Muscle layer of colon (tissue), 2 donors: ENCODE measurements at regions not wholly inside any gene's neighbourhood (a gene's known extent, or its start where the extent isn't known, plus 50 kb on each side); places are given as distances from the start of the nearest gene placed in this dataset.

Experiments used
- H3K27ac ChIP-seq: one replicate; pipeline ENCODE4 v1.7.0; 2013; ENCODE audit warnings: low read depth, mild to moderate bottlenecking, low read length, moderate library complexity
- H3K27me3 ChIP-seq, 2 donors: one replicate each; pipeline ENCODE4 v1.7.0; 2013; ENCODE audit warnings: low read length in 2 of 2, mild to moderate bottlenecking in 2 of 2; ENCODE audit not compliant: insufficient read depth in 2 of 2, control insufficient read depth in 1 of 2
- H3K36me3 ChIP-seq: one replicate; pipeline ENCODE4 v1.7.0; 2013; ENCODE audit warnings: mild to moderate bottlenecking, low read length; ENCODE audit not compliant: insufficient read depth
- H3K4me1 ChIP-seq: one replicate; pipeline ENCODE4 v1.7.0; 2013; ENCODE audit warnings: mild to moderate bottlenecking, low read length; ENCODE audit not compliant: insufficient read depth
- H3K4me3 ChIP-seq, 2 donors: one replicate each; pipeline ENCODE4 v1.7.0; 2013; ENCODE audit warnings: low read length in 2 of 2, low read depth in 1 of 2, mild to moderate bottlenecking in 1 of 2, moderate library complexity in 1 of 2
- H3K9ac ChIP-seq: one replicate; pipeline ENCODE4 v1.7.0; 2013; ENCODE audit warnings: low read length
- H3K9me3 ChIP-seq: one replicate; pipeline ENCODE4 v1.7.0; 2013; ENCODE audit warnings: mild to moderate bottlenecking, low read length
- donor health status: abdominal sarcoma.
- donor health status: Adenocarcinoma of cecum.

DNA sequence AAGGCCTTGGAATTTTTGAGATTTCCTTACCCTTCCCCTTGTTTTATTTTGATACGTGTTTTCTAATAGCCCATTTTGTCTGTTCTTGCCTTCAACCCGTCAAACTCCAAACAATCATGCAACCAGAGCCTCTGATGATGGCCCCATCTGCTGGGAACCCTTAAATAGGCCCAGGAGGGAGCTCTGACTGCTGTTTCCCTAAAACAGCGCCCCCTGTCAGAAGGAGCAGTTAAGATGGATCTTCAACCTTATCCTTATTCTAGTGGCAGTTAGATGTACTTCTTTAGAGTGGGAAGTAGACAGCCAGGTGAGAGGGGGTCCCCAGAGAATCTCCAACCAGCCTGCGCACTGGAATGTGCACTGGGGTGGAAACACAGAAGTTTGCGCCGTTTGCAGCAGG is 1031.0 kb upstream of the PCDH9 start:
- Histone ChIP-seq H3K4me1 (no peaks in the 10 kb centered on the region), H3K9me3 (no peaks in the 10 kb centered on the region), H3K27me3 (no peaks in the 10 kb centered on the region), H3K36me3 (no peaks in the 10 kb centered on the region), H3K9ac (no peak overlapping the region), H3K27ac (no peak overlapping the region), H3K4me3 (no peak overlapping the region)

- no peak overlapping the region for H3K4me3 ChIP-seq
- no peaks in the 10 kb centered on the region for H3K9me3 ChIP-seq
- H3K36me3 ChIP-seq = no peaks in the 10 kb centered on the region
- H3K27ac ChIP-seq = no peak overlapping the region
- H3K4me1 ChIP-seq = no peaks in the 10 kb centered on the region
- H3K27me3 ChIP-seq = no peaks in the 10 kb centered on the region
- H3K9ac ChIP-seq = no peak overlapping the region
Observed at GRCh38 chr13:68257111-68257842, 1027.1 kb upstream of the PCDH9 start.

DNA sequence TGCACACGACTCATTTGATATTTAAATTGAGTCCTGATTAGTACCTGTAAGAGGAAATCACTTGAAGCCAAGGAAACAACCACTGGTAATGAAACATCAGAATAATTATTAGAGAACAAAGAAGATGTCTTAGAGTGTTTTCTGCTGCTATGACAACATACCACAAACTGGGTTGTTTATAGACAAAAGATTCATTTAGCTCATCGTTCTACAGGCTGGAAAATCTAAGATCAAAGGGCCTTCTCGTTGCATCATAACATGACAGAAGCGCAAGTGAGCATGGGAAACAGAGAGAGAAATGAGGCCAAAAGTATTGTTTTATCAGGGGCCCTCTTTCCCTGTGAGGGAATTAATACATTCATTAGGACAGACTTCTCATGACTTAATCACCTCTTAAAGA is 1024.0 kb upstream of the PCDH9 start:
- H3K9ac ChIP-seq = no peak overlapping the region
- H3K27ac ChIP-seq = no peak overlapping the region
- no peaks in the 10 kb centered on the region for H3K9me3 ChIP-seq
- no peaks in the 10 kb centered on the region for H3K4me1 ChIP-seq
- H3K36me3 ChIP-seq = no peaks in the 10 kb centered on the region
- no peak overlapping the region for H3K4me3 ChIP-seq
- H3K27me3 ChIP-seq = no peaks in the 10 kb centered on the region

DNA sequence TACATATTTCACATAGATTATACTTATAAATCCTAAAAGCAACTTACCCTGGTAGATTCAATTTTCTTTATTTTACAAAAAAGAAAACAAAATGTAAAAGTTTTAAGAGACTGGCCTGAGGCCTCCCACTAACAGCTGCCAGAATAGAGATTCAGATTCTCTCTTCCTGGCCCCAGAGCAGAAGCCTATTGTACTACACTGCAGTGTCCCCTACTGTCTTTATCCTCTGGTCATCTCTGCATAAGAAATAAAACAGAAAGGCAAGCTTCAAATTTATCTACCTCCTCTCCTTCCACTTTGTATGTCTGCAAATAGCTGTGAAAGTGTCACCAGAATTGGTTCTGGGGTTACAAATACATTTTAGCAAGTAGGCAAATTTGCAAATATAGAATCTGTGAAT is 1004.1 kb upstream of the PCDH9 start:
- Histone ChIP-seq H3K9me3 (no peaks in the 10 kb centered on the region), H3K4me3 (no peak overlapping the region), H3K4me1 (no peaks in the 10 kb centered on the region), H3K9ac (no peak overlapping the region), H3K27me3 (no peaks in the 10 kb centered on the region), H3K27ac (no peak overlapping the region), H3K36me3 (no peaks in the 10 kb centered on the region)

- H3K4me3 ChIP-seq = no peak overlapping the region
- no peaks in the 10 kb centered on the region for H3K9me3 ChIP-seq
- H3K36me3 ChIP-seq = no peaks in the 10 kb centered on the region
- H3K9ac ChIP-seq = no peak overlapping the region
- H3K4me1 ChIP-seq = no peaks in the 10 kb centered on the region
- no peak overlapping the region for H3K27ac ChIP-seq
- no peaks in the 10 kb centered on the region for H3K27me3 ChIP-seq
Observed at GRCh38 chr13:68232351-68233130, 1002.4 kb upstream of the PCDH9 start.

- H3K9ac ChIP-seq = no peak overlapping the region
- no peak overlapping the region for H3K4me3 ChIP-seq
- H3K9me3 ChIP-seq = no peaks in the 10 kb centered on the region
- no peaks in the 10 kb centered on the region for H3K36me3 ChIP-seq
- no peaks in the 10 kb centered on the region for H3K27me3 ChIP-seq
- no peaks in the 10 kb centered on the region for H3K4me1 ChIP-seq
- no peak overlapping the region for H3K27ac ChIP-seq
Observed at GRCh38 chr13:68214691-68215415, 984.7 kb upstream of the PCDH9 start.

DNA sequence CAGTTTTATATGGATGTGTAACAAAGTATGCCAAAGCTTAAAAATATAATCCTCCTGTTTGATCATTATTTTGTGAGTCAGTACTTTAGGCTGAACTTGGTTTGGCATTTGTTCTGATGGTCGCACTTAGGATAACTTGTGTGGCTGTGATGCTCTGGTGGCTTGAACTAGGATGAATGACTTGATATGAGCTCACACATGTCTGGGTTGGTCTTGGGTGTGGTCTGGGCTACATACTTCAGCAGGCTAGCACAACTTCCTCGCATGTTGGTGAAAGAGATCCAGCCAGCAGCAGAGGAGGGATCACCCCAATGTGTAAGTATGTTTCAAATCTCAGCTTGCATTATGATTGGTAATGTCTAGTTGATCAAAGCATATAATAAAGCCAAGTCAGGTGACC is 969.1 kb upstream of the PCDH9 start:
- Histone ChIP-seq H3K27ac (no peak overlapping the region), H3K4me1 (no peaks in the 10 kb centered on the region), H3K27me3 (no peaks in the 10 kb centered on the region), H3K9ac (no peak overlapping the region), H3K9me3 (no peaks in the 10 kb centered on the region), H3K36me3 (no peaks in the 10 kb centered on the region), H3K4me3 (no peak overlapping the region)

GRCh38 chr13:68190818-68191217 is 960.7 kb upstream of the PCDH9 start:
- H3K4me3 ChIP-seq = no peak overlapping the region
- no peak overlapping the region for H3K9ac ChIP-seq
- no peaks in the 10 kb centered on the region for H3K27me3 ChIP-seq
- no peaks in the 10 kb centered on the region for H3K9me3 ChIP-seq
- no peaks in the 10 kb centered on the region for H3K36me3 ChIP-seq
- H3K4me1 ChIP-seq = no peaks in the 10 kb centered on the region
- H3K27ac ChIP-seq = no peak overlapping the region

- H3K27ac ChIP-seq = no peak overlapping the region
- no peaks in the 10 kb centered on the region for H3K27me3 ChIP-seq
- no peak overlapping the region for H3K9ac ChIP-seq
- H3K4me3 ChIP-seq = no peak overlapping the region
- no peaks in the 10 kb centered on the region for H3K9me3 ChIP-seq
- H3K36me3 ChIP-seq = no peaks in the 10 kb centered on the region
- no peaks in the 10 kb centered on the region for H3K4me1 ChIP-seq
Observed at GRCh38 chr13:68185444-68186141, 955.5 kb upstream of the PCDH9 start.

- Histone ChIP-seq H3K27me3 (no peaks in the 10 kb centered on the region), H3K4me3 (no peak overlapping the region), H3K9ac (no peak overlapping the region), H3K9me3 (no peaks in the 10 kb centered on the region), H3K4me1 (no peaks in the 10 kb centered on the region), H3K27ac (no peak overlapping the region), H3K36me3 (no peaks in the 10 kb centered on the region)
Observed at GRCh38 chr13:68176475-68176874, 946.3 kb upstream of the PCDH9 start.

- Histone ChIP-seq H3K9ac (no peak overlapping the region), H3K9me3 (no peaks in the 10 kb centered on the region), H3K27ac (no peak overlapping the region), H3K4me3 (no peak overlapping the region), H3K4me1 (no peaks in the 10 kb centered on the region), H3K27me3 (no peaks in the 10 kb centered on the region), H3K36me3 (no peaks in the 10 kb centered on the region)
Observed at GRCh38 chr13:68174893-68175292, 944.8 kb upstream of the PCDH9 start.
